ENCODE measurements at regions not wholly inside any gene's neighbourhood (a gene's known extent, or its start where the extent isn't known, plus 50 kb on each side); places are given as distances from the start of the nearest gene placed in this dataset.

DNA sequence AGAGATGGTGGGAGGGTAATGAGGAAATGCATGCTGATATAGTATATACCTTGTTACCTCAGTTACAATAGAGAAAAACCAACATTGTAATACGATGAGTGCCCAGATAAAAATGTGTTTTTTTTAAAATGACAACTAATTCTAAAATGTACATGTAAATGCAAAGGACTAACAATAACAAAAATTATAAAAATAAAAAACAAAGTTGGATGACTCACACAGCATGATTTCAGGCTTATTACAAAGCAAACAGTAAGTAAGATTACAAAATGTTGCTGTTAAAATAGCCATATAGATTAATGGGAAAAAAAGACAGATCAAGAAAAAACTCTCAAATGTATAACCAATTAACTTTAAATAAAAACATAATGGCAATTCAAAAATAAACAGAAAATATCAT lies 1099.4 kb downstream of the FSCB start:
- TF ChIP-seq, protein P1, sequence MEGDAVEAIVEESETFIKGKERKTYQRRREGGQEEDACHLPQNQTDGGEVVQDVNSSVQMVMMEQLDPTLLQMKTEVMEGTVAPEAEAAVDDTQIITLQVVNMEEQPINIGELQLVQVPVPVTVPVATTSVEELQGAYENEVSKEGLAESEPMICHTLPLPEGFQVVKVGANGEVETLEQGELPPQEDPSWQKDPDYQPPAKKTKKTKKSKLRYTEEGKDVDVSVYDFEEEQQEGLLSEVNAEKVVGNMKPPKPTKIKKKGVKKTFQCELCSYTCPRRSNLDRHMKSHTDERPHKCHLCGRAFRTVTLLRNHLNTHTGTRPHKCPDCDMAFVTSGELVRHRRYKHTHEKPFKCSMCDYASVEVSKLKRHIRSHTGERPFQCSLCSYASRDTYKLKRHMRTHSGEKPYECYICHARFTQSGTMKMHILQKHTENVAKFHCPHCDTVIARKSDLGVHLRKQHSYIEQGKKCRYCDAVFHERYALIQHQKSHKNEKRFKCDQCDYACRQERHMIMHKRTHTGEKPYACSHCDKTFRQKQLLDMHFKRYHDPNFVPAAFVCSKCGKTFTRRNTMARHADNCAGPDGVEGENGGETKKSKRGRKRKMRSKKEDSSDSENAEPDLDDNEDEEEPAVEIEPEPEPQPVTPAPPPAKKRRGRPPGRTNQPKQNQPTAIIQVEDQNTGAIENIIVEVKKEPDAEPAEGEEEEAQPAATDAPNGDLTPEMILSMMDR (IDR thresholded peaks at IDR 0.05) = no peak
- TF ChIP-seq POLR2A (IDR thresholded peaks at IDR 0.05) = no peak
